ENCODE measurements at regions not wholly inside any gene's neighbourhood (a gene's known extent, or its start where the extent isn't known, plus 50 kb on each side); places are given as distances from the start of the nearest gene placed in this dataset.

- Histone ChIP-seq H3K4me2 (ENCODE audit: low read depth, low read length) (no peak overlapping the region), H2AFZ (replicated peaks; ENCODE audit: low read length, poor library complexity) (no peak overlapping the region), H4K91ac (ENCODE audit: insufficient read depth, low read depth, low read length) (no peak overlapping the region), H2BK5ac (ENCODE audit: low read depth, low read length, poor library complexity, severe bottlenecking) (no peak overlapping the region), H3K56ac (ENCODE audit: extremely low read depth, insufficient read depth, low read length) (no peak overlapping the region), H3K4ac (ENCODE audit: low read depth, low read length) (no peak overlapping the region), H3K4me3 (ENCODE audit: insufficient read depth, low read depth, low read length) (no peak overlapping the region), H4K20me1 (ENCODE audit: insufficient read depth, low read length) (no peaks in the 10 kb centered on the region), H3K23ac (ENCODE audit: low read depth, low read length) (no peak overlapping the region), H3K9ac (ENCODE audit: low read depth, low read length) (no peak overlapping the region), H4K5ac (ENCODE audit: low read depth, low read length) (no peak overlapping the region), H3K4me1 (ENCODE audit: control insufficient read depth, insufficient read depth, low read length) (no peaks in the 10 kb centered on the region), H3K9me1 (ENCODE audit: insufficient read depth, low read length) (no peaks in the 10 kb centered on the region), H4K8ac (ENCODE audit: low read depth in 2 of 2, low read length in 2 of 2) (no peak overlapping the region), H3K79me1 (ENCODE audit: low read depth in 1 of 2, low read length in 2 of 2) (no peaks in the 10 kb centered on the region; a peak in 1 of 4 replicates), H2AK5ac (ENCODE audit: low read depth, low read length) (no peak overlapping the region), H3K27ac (ENCODE audit: insufficient read depth, low read length) (no peak overlapping the region), H2AK9ac (replicated peaks; ENCODE audit: low read depth, low read length, poor library complexity) (no peak overlapping the region), H3K18ac (ENCODE audit: low read depth, low read length) (no peak overlapping the region), H3K9me3 (ENCODE audit: control insufficient read depth, insufficient read depth, low read length) (no peaks in the 10 kb centered on the region), H2BK120ac (ENCODE audit: low read depth, low read length) (no peak overlapping the region), H3K14ac (replicated peaks; ENCODE audit: low read depth, low read length) (no peak overlapping the region), H3K27me3 (ENCODE audit: control insufficient read depth, insufficient read depth, low read length) (no peaks in the 10 kb centered on the region), H3K36me3 (ENCODE audit: control insufficient read depth, insufficient read depth, low read length) (no peaks in the 10 kb centered on the region), H2BK20ac (ENCODE audit: low read depth, low read length) (no peak overlapping the region), H2BK15ac (ENCODE audit: low read depth, low read length) (no peak overlapping the region)
- WGBS, 2 experiments (ENCODE audit: extremely low coverage in 2 of 2, insufficient read length in 1 of 2): 75% methylated on average over 7 of the region's 13 CpGs; no CpG with 5 or more reads in 1 of the 2 experiments
- no TSS peak for BruUV-seq (replicated peaks)
- intact Hi-C loops (cut with micrococcal nuclease) (no loop called here), dilution Hi-C loops (cut with HindIII; ENCODE audit: low sequenced_read_pairs, unreplicated experiment) (no loop called here), in situ Hi-C loops (cut with MboI; ENCODE audit: low sequenced_read_pairs) (no loop called here)
- DNase-seq: no peak
- POLR2A ChIA-PET (ENCODE audit: unreplicated experiment): no interaction called here
- TF ChIP-seq MAFK (IDR thresholded peaks at IDR 0.05; ENCODE audit: low read depth, low read length) (no peak), USF2 (IDR thresholded peaks at IDR 0.05; ENCODE audit: low read depth, low read length) (no peak), MAZ (IDR thresholded peaks at IDR 0.05; ENCODE audit: borderline replicate concordance, low read depth, low read length) (no peak), RAD21 (IDR thresholded peaks at IDR 0.05; ENCODE audit: low read length) (no peak), FOS (IDR thresholded peaks at IDR 0.05; ENCODE audit: low read depth, low read length) (no peak), SMC3 (IDR thresholded peaks at IDR 0.05; ENCODE audit: low read depth, low read length) (no peak), BHLHE40 (IDR thresholded peaks at IDR 0.05; ENCODE audit: low read depth, low read length) (no peak), NFE2L2 (IDR thresholded peaks at IDR 0.05; ENCODE audit: low read depth, low read length) (no peak), ELK1 (IDR thresholded peaks at IDR 0.05; ENCODE audit: borderline replicate concordance, low read depth, low read length) (no peak), POLR2A (IDR thresholded peaks at IDR 0.05; ENCODE audit: low read depth, low read length) (no peak), RFX5 (IDR thresholded peaks at IDR 0.05; ENCODE audit: low read depth, low read length) (no peak), CTCF (conservative IDR thresholded peaks at IDR 0.05; ENCODE audit: low read depth, low read length) (no peak), RCOR1 (IDR thresholded peaks at IDR 0.05; ENCODE audit: insufficient replicate concordance, low read length) (no peak), CEBPB (IDR thresholded peaks at IDR 0.05; ENCODE audit: low read depth, low read length) (no peak), MXI1 (IDR thresholded peaks at IDR 0.05; ENCODE audit: borderline replicate concordance, low read depth, low read length) (no peak), CHD1 (IDR thresholded peaks at IDR 0.05; ENCODE audit: low read depth, low read length) (no peak)
- no peak for ATAC-seq (ENCODE audit: low read depth)
- CTCF ChIA-PET: no interaction called here
Measured at GRCh38 chr12:24172031-24172772, 222.7 kb upstream of the SOX5 start.

All from IMR-90 (cell line).